ENCODE measurements at regions not wholly inside any gene's neighbourhood (a gene's known extent, or its start where the extent isn't known, plus 50 kb on each side); places are given as distances from the start of the nearest gene placed in this dataset.

DNA sequence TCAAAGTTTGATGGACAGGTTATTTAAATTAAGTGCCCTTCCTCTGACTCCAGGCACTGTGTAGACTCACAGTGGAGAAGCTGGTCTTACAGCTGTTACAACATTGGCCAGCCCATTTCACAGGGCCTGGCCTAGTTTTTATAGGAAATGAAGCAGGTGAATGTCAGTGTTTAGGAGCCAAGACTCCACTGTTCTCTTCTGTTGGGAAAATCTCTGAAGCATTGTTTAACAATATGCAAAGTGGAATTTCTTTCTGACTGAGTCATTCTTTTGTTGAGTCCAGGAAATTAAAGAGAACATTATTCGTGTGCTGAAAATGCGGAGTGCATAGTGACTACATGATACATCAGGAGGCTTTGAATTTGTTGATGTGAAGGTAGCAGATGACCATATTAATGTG is 64.7 kb downstream of the ARRDC4 start:
- DNase-seq (ENCODE audit: low spot score): no peak

DNA sequence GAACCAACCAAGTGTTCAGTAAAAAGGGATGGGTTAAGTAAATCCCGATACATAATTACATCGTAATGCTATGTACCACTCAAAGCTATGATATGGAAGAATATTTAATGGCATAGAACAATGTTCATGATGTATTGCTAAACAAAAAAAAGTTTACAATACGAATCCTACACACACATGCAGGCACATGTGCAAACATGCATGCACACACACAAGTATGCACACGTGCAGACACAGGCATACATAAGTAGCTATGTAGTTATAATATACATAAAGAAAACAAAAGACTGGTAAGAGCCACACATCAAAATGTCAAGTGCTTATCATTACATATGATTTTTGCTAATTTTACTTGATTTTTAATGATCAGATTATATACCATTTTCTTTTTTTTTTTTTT is 74.2 kb downstream of the ARRDC4 start:
- no peak for DNase-seq (ENCODE audit: low spot score)

GRCh38 chr15:98035134-98035533 is 74.6 kb downstream of the ARRDC4 start:
- no peak for DNase-seq (ENCODE audit: low spot score)

DNA sequence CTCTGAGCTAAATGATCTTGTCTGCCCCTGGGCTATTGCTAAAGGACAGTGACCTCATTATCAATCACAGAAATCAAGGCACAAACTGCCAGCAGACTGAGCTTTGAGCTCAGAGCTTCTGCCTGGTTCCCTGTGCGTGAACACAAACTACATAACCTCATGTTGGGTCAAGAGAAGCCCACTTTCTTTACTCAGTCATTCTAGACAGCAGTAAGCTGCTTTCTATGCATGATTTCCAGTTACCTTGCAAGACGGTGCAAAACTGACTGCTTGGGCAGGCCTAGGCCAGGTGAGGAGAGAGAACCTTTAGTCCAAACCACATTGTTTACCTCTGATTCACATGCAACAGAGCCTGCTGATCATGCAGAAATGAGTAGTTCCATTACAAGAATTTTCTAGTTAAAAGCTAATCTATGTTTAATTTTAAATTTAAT is 75.1 kb downstream of the ARRDC4 start:
- no peak for DNase-seq (ENCODE audit: low spot score)

- DNase-seq (ENCODE audit: low spot score): no peak
These were observed 79.1 kb downstream of the ARRDC4 start for GRCh38 chr15:98039596-98039995.

- DNase-seq (ENCODE audit: low spot score): no peak
These were observed 79.6 kb downstream of the ARRDC4 start for GRCh38 chr15:98040146-98040545.

- DNase-seq (ENCODE audit: low spot score): no peak
These were observed 82.9 kb downstream of the ARRDC4 start for GRCh38 chr15:98043160-98044014.

GRCh38 chr15:98051734-98052133 is 91.2 kb downstream of the ARRDC4 start:
- DNase-seq (ENCODE audit: low spot score): no peak

GRCh38 chr15:98057453-98057852 is 97.0 kb downstream of the ARRDC4 start:
- DNase-seq (ENCODE audit: low spot score): no peak

- DNase-seq (ENCODE audit: low spot score): no peak
These were observed 102.4 kb downstream of the ARRDC4 start for GRCh38 chr15:98062869-98063268.

GRCh38 chr15:98063315-98063714 is 102.8 kb downstream of the ARRDC4 start:
- DNase-seq (ENCODE audit: low spot score): no peak

- no peak for DNase-seq (ENCODE audit: low spot score)
These were observed 103.4 kb downstream of the ARRDC4 start for GRCh38 chr15:98063871-98064270.

- DNase-seq (ENCODE audit: low spot score): no peak
These were observed 106.8 kb downstream of the ARRDC4 start for GRCh38 chr15:98067339-98067738.

DNA sequence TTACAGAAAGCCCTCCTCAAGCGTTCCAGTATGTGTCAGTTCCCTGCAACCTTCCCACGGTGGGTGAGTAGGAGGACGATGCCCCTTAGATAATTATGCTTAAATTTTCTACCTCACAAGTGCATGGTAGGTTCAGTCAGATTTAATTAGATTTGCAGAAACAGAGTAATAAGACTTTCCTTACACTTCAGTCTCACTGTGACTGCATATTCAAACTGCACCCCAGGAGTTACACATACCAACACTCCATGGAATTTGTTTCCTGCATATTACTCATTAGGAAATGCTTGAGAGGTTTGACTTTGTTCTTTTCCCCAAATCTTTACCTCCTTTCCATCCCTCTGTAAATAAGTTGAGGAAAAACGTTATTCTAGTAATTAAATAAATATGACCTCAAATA is 108.8 kb downstream of the ARRDC4 start:
- DNase-seq (ENCODE audit: low spot score): no peak

GRCh38 chr15:98070137-98070536 is 109.6 kb downstream of the ARRDC4 start:
- DNase-seq (ENCODE audit: low spot score): no peak

- DNase-seq (ENCODE audit: low spot score): no peak
These were observed 111.3 kb downstream of the ARRDC4 start for GRCh38 chr15:98071786-98072185.

GRCh38 chr15:98075441-98075840 is 114.9 kb downstream of the ARRDC4 start:
- DNase-seq (ENCODE audit: low spot score): no peak

DNA sequence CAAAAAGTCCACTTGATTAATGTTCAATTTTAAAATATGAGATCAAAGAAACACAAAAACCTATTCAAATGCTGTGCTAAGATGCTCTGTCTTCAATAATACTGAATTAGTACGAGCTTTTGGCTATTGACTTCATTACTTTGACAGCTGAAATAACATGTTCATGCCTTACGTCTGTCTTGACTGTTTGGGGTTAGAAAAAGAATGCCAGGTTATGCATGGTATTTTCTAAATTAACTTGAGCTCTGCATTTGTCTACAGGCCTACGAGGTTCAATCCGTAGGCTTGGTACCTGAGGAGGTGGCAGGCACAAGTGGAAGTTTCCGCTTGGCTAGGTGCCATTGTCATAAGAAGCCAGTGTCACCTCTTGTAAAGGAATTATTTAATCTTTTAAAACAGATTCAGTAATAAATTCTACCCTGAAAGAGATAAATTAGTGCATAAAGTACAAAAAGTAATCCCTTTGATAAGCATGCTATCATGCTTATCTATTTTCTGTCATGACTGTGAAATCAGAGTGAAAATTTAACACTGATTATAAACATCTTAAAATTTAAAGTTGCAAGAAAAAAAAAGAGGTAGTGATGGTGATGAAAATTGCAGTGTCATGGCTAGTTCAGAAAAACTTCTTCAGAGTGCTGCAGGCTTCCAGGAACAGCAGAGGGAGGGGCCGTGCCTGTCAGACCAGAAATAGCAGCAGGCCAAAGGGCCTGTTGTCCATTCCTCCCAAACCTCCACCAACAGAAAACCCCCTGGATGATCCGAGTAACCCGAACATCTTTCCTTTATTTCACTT is 115.7 kb downstream of the ARRDC4 start:
- DNase-seq (ENCODE audit: low spot score): no peak

DNA sequence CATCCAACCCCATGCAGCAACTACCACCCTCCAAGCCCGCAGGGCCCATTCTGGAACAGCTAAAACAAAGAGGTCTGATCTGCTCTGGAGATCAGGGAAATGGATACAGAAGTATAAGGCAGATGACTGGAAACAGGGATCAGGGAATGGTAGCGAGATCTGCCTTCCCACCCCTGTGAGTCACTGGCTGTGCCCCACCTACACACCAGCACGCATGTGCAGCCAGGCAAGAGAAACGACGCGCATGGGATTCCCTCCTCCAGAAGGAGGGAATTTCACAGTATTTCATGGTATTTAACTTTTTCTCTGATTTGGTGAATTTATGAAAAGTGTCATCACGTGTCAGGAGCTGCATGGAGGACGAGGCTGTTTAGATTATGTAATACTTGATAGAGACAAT is 116.7 kb downstream of the ARRDC4 start:
- DNase-seq (ENCODE audit: low spot score): peak; percentile 13

GRCh38 chr15:98080791-98081190 is 120.3 kb downstream of the ARRDC4 start:
- no peak for DNase-seq (ENCODE audit: low spot score)

- no peak for DNase-seq (ENCODE audit: low spot score)
These were observed 122.9 kb downstream of the ARRDC4 start for GRCh38 chr15:98083203-98083910.

GRCh38 chr15:98085003-98085639 is 124.6 kb downstream of the ARRDC4 start:
- peak; percentile 50 for DNase-seq (ENCODE audit: low spot score)

Measured in putamen (tissue), 1 donor.